ENCODE measurements at regions not wholly inside any gene's neighbourhood (a gene's known extent, or its start where the extent isn't known, plus 50 kb on each side); places are given as distances from the start of the nearest gene placed in this dataset.

DNA sequence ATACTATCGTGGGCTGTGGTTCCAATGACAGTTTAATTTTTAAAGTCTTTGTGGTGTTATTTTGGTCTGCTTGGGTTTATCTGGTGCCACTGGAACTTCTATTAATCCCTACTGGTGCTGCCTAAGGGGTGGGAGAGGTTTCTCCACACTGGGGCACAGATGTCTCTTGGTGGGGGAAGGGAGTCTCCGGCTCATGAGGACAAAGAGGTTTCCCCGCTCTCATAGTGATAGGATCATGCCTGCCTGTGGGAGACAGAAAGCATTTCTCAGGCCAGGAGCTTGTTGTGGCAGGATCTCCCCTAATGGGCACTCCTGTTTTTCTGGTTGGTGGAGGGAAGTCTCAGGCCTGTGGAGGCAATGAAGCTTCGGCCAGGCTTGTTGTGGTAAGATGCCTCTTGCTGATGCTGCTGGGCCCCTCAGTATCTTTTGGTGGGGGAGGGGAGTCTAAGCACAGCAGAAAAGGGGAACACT is 84.3 kb upstream of the THRB start:
- no peaks in the 10 kb centered on the region for H3K36me3 ChIP-seq
- H3K4me1 ChIP-seq: no peaks in the 10 kb centered on the region
- no peak for DNase-seq (ENCODE audit: extremely low spot score in 2 of 2)
- no peak for TF ChIP-seq POLR2AphosphoS5 (IDR thresholded peaks at IDR 0.05; ENCODE audit: insufficient read depth in 1 of 2, low read depth in 1 of 2)
- TF ChIP-seq, protein P1, sequence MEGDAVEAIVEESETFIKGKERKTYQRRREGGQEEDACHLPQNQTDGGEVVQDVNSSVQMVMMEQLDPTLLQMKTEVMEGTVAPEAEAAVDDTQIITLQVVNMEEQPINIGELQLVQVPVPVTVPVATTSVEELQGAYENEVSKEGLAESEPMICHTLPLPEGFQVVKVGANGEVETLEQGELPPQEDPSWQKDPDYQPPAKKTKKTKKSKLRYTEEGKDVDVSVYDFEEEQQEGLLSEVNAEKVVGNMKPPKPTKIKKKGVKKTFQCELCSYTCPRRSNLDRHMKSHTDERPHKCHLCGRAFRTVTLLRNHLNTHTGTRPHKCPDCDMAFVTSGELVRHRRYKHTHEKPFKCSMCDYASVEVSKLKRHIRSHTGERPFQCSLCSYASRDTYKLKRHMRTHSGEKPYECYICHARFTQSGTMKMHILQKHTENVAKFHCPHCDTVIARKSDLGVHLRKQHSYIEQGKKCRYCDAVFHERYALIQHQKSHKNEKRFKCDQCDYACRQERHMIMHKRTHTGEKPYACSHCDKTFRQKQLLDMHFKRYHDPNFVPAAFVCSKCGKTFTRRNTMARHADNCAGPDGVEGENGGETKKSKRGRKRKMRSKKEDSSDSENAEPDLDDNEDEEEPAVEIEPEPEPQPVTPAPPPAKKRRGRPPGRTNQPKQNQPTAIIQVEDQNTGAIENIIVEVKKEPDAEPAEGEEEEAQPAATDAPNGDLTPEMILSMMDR (IDR thresholded peaks at IDR 0.05): no peak
- TF ChIP-seq POLR2A (IDR thresholded peaks at IDR 0.05): no peak
- H3K27me3 ChIP-seq: no peaks in the 10 kb centered on the region
- intact Hi-C loops (cut with DNase I): no loop called here
- no peaks in the 10 kb centered on the region for H3K9me3 ChIP-seq
- H3K4me3 ChIP-seq: no peak overlapping the region
- no peak overlapping the region for H3K27ac ChIP-seq

DNA sequence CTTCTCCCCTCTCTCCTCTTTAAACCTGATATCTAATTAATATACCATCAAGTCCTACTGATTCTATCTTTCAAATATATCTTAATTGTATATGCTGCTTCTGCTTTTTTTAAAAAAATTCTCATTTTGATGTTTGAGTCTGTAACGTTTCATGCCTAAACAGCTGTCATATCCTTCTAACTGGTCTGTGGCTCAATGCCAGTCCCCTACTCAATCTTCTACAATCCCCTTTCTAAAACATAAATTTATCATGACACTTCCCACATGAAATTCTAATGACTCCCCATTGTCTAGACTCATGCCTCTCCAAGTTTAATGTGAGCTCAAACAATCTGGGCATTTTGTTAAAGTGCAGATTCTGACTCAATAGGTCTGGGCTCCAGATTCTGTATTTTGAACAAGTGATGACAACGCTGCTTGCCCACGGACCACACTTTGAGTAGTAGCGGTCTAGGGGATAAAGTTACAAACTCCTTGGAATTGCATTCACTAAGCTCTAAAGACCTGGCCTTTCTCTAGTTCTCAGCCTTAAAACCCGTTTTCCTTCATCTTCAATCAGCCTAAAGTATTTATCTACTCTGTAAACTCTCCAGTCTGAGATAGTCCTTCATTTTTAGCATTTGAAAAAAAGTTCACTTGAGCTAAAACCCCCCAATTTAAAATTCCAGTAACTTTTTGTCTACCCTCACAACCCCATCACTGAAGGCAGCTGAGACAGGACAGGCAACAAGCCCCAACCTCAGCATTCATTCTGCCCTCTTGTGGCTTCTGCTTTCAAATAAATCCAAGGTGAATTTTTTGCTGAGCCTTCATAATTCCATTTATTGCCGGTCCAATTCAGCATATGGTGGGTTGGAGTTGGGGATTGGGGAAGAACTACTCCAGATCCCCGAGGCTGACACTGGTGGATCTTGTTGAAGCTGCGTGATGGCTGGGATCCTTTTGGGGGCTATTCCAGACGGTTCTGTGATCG is 88.1 kb upstream of the THRB start:
- TF ChIP-seq, protein P1 (IDR thresholded peaks at IDR 0.05): no peak
- H3K27ac ChIP-seq: no peak overlapping the region
- DNase-seq (ENCODE audit: extremely low spot score in 2 of 2): no peak
- H3K4me1 ChIP-seq: no peaks in the 10 kb centered on the region
- intact Hi-C loops (cut with DNase I): no loop called here
- no peaks in the 10 kb centered on the region for H3K36me3 ChIP-seq
- no peaks in the 10 kb centered on the region for H3K9me3 ChIP-seq
- H3K4me3 ChIP-seq: no peak overlapping the region
- H3K27me3 ChIP-seq: no peaks in the 10 kb centered on the region

DNA sequence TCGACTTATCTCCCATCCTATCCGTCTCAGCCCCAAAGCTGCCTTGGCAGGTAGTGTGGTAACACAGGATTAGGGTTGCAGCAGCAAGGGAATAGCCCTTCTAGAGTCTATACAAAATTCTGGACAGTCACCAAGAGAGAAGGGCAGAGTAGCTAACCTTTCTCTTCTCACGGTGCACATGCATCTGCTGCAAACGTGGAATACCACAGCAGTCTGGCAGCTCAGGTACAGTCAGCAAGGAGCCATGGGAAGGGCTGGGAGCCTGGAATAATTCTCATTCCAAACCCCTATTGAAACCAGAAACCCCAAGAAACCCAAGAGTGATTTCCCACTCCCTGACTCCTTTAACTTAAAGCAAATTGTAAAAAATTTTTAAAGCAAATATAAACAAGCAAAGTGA is 92.3 kb upstream of the THRB start:
- H3K9me3 ChIP-seq: no peaks in the 10 kb centered on the region
- no peak overlapping the region for H3K4me3 ChIP-seq
- TF ChIP-seq, protein P1 (IDR thresholded peaks at IDR 0.05): no peak
- TF ChIP-seq POLR2A (IDR thresholded peaks at IDR 0.05): no peak
- no peak for TF ChIP-seq POLR2AphosphoS5 (IDR thresholded peaks at IDR 0.05; ENCODE audit: insufficient read depth in 1 of 2, low read depth in 1 of 2)
- H3K27me3 ChIP-seq: no peaks in the 10 kb centered on the region
- H3K36me3 ChIP-seq: no peaks in the 10 kb centered on the region
- intact Hi-C loops (cut with DNase I): no loop called here
- peaks cover 11% of the 10 kb centered on the region for H3K4me1 ChIP-seq
- DNase-seq (ENCODE audit: extremely low spot score in 2 of 2): no peak
- no peak overlapping the region for H3K27ac ChIP-seq

DNA sequence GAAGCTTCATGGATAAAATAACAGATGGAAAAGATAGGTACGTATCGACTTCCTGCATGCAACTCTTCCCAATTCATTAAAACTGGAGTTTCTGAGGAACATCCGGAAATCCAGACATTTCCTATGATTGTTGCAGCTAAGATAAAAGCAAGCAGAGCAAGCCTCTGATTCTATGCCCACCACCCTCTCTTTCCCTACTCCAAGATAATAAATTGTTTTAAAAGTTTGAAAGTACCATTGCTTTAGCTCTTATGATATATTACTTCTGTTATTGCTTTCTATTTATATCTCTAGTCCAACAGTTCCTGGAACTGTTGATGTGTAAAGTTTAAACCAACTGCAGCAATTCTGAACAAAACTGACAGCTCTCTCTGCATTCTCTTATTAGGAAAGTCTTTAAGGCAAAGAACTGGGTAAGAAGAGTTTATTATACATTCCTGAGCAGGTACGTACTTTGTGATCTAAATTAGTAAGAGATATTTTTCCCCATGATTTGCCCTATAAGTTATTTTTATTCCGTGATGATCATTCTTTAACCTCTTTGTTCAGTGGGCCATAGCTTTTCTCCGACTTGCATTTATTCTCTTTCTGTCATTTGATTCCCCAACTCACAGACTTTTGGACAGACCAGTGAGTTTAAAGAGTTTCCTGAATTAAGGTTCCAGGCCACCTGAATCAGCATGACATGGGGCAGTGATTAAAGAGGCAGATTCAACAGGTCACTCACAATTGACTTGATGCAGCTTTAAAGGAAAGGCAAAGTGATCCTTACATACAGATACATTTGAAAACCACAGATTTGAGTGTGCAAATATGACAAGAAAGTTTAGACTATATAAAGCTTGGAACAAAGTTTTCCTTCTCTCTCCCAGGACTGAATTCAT is 94.2 kb upstream of the THRB start:
- H3K27me3 ChIP-seq: no peaks in the 10 kb centered on the region
- H3K36me3 ChIP-seq: no peaks in the 10 kb centered on the region
- no peak overlapping the region for H3K4me3 ChIP-seq
- no peak for DNase-seq (ENCODE audit: extremely low spot score in 2 of 2)
- TF ChIP-seq, protein P1 (IDR thresholded peaks at IDR 0.05): no peak
- TF ChIP-seq POLR2A (IDR thresholded peaks at IDR 0.05): no peak
- TF ChIP-seq POLR2AphosphoS5 (IDR thresholded peaks at IDR 0.05; ENCODE audit: insufficient read depth in 1 of 2, low read depth in 1 of 2): no peak
- no peak overlapping the region for H3K27ac ChIP-seq
- intact Hi-C loops (cut with DNase I): no loop called here
- H3K4me1 ChIP-seq: peaks cover 11% of the 10 kb centered on the region
- no peaks in the 10 kb centered on the region for H3K9me3 ChIP-seq
